AG09309 (cell line): ENCODE measurements at regions not wholly inside any gene's neighbourhood (a gene's known extent, or its start where the extent isn't known, plus 50 kb on each side); places are given as distances from the start of the nearest gene placed in this dataset.

Experiments
- DNase-seq: peaks from one replicate; pipeline ENCODE4 v3.0.0-alpha.2; 2010; ENCODE audit warnings: low read depth
- H3K4me3 ChIP-seq: 2 replicates; pipeline ENCODE4 v1.5.1; 2011; ENCODE audit warnings: mild to moderate bottlenecking, low read depth, low read length, moderate library complexity; ENCODE audit not compliant: control insufficient read depth
- TF ChIP-seq, protein P1 (sequence below): IDR thresholded peaks from 2 replicates; pipeline ENCODE4 v1.5.1; 2011; ENCODE audit warnings: mild to moderate bottlenecking, low read depth, low read length, inconsistent platforms; ENCODE audit not compliant: insufficient read depth, control insufficient read depth; ENCODE audit errors: missing control alignments

DNA sequence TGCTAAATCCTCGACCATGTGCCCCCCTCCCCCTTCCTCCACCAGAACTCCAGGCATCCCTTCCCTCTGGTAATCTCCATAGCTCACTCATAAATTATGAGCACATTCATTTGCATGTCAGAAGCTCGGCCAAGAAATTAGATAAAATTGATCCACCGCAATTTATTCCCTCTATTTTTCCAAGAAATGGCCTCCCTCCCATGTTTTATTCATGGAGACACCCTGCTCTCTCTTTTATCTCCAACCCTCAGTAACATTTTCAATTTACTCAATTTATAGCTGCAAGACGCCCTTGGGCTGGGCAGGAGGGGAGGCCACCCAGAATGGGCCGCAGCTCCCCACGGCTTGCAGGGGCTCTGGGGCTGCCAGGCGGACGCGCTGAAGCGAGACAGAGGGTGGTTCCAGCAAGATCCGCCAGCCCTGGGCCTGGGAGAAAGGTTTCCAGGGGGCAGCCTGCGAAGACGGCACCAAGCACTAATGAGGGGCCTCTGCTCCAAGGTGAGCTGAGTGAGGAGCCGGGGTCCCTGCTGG is 54.7 kb upstream of the ZNF423 start:
- TF ChIP-seq, protein P1, sequence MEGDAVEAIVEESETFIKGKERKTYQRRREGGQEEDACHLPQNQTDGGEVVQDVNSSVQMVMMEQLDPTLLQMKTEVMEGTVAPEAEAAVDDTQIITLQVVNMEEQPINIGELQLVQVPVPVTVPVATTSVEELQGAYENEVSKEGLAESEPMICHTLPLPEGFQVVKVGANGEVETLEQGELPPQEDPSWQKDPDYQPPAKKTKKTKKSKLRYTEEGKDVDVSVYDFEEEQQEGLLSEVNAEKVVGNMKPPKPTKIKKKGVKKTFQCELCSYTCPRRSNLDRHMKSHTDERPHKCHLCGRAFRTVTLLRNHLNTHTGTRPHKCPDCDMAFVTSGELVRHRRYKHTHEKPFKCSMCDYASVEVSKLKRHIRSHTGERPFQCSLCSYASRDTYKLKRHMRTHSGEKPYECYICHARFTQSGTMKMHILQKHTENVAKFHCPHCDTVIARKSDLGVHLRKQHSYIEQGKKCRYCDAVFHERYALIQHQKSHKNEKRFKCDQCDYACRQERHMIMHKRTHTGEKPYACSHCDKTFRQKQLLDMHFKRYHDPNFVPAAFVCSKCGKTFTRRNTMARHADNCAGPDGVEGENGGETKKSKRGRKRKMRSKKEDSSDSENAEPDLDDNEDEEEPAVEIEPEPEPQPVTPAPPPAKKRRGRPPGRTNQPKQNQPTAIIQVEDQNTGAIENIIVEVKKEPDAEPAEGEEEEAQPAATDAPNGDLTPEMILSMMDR = no peak
- no peak for DNase-seq

GRCh38 chr16:49911430-49911829 is 55.5 kb upstream of the ZNF423 start:
- no peak overlapping the region for H3K4me3 ChIP-seq
- DNase-seq = no peak
- TF ChIP-seq, protein P1 = no peak

More for the DNA sequence above, 54.7 kb upstream of the ZNF423 start:
- H3K4me3 ChIP-seq = no peak overlapping the region

- DNase-seq = no peak
- TF ChIP-seq, protein P1 = no peak
- H3K4me3 ChIP-seq = no peak overlapping the region
Observed at GRCh38 chr16:49912721-49913120, 56.8 kb upstream of the ZNF423 start.

DNA sequence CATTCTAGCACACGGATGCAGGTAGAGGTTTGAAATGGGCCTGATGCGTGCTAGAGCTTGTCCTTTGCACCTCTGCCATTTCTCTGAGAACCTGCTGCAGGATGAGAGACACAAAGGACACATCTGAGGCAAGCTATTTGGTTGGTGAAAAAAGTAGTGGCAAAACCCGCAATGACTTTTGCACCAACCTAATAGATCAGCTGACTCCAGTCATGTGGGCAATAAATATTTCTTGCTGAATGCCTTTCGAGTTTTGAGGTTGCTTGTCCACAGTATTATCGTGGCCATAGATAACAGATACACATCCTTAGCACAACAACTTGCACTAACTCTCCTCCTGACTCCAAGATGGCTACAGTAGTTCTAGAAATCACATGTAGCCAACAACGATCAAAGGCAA is 57.8 kb upstream of the ZNF423 start:
- no peak overlapping the region for H3K4me3 ChIP-seq
- TF ChIP-seq, protein P1 = no peak
- no peak for DNase-seq

- TF ChIP-seq, protein P1 = no peak
- DNase-seq = no peak
- H3K4me3 ChIP-seq = no peak overlapping the region
Observed at GRCh38 chr16:49914657-49915056, 58.7 kb upstream of the ZNF423 start.

- H3K4me3 ChIP-seq = no peak overlapping the region
- DNase-seq = no peak
- TF ChIP-seq, protein P1 = no peak
Observed at GRCh38 chr16:49918257-49918656, 62.3 kb upstream of the ZNF423 start.

- DNase-seq = no peak
- TF ChIP-seq, protein P1 = no peak
- no peak overlapping the region for H3K4me3 ChIP-seq
Observed at GRCh38 chr16:49919327-49919726, 63.4 kb upstream of the ZNF423 start.
